Neural progenitor cell (in vitro differentiated cells): ENCODE measurements at regions not wholly inside any gene's neighbourhood (a gene's known extent, or its start where the extent isn't known, plus 50 kb on each side); places are given as distances from the start of the nearest gene placed in this dataset.

Source experiments
- DNase-seq: peaks from one replicate; pipeline ENCODE4 v3.0.0-alpha.2; 2016; ENCODE audit warnings: low spot score
- H2AFZ ChIP-seq: fragments of 200-600 bp; sonication (generic); replicated peaks from 2 replicates; pipeline ENCODE4 v1.6.1; 2016; ENCODE audit warnings: antibody characterized with exemption
- H3F3A ChIP-seq: fragments of 200-600 bp; sonication (generic); 2 replicates; pipeline ENCODE4 v1.6.1; 2016; ENCODE audit warnings: antibody characterized with exemption, low read depth
- H3K27ac ChIP-seq: fragments of 200-600 bp; sonication (generic); 2 replicates; pipeline ENCODE4 v1.5.1; 2016; ENCODE audit warnings: mild to moderate bottlenecking
- H3K27me3 ChIP-seq: fragments of 200-600 bp; sonication (generic); 2 replicates; pipeline ENCODE4 v1.6.1; 2016; ENCODE audit warnings: mild to moderate bottlenecking, moderate library complexity
- H3K36me3 ChIP-seq: fragments of 200-600 bp; sonication (generic); 2 replicates; pipeline ENCODE4 v1.5.1; 2016
- H3K4me1 ChIP-seq: fragments of 200-600 bp; sonication (generic); 2 replicates; pipeline ENCODE4 v1.6.1; 2016; ENCODE audit warnings: mixed run types
- H3K4me2 ChIP-seq: fragments of 200-600 bp; sonication (generic); 2 replicates; pipeline ENCODE4 v1.6.1; 2016
- H3K4me3 ChIP-seq: fragments of 200-600 bp; sonication (generic); 2 replicates; pipeline ENCODE4 v1.5.1; 2016
- H3K79me2 ChIP-seq: fragments of 200-600 bp; sonication (generic); 2 replicates; pipeline ENCODE4 v1.6.1; 2016; ENCODE audit warnings: low read depth
- H3K9ac ChIP-seq: fragments of 200-600 bp; sonication (generic); 2 replicates; pipeline ENCODE4 v1.6.1; 2016
- H3K9me3 ChIP-seq: fragments of 200-600 bp; sonication (generic); 2 replicates; pipeline ENCODE4 v1.5.1; 2016; ENCODE audit warnings: low read depth
- H4K20me1 ChIP-seq: fragments of 200-600 bp; sonication (generic); 2 replicates; pipeline ENCODE4 v1.6.1; 2016; ENCODE audit warnings: low read depth
- H3K27ac Mint-ChIP-seq: 3 replicates; pipeline ENCODE4 v1.8.0; 2021; ENCODE audit warnings: mixed read lengths
- H3K27me3 Mint-ChIP-seq: 2 replicates; pipeline ENCODE4 v1.8.0; 2022; ENCODE audit warnings: low read depth, mild to moderate bottlenecking, inconsistent platforms, moderate library complexity, mixed read lengths; ENCODE audit not compliant: insufficient read depth
- H3K36me3 Mint-ChIP-seq: 3 replicates; pipeline ENCODE4 v1.8.0; 2021; ENCODE audit warnings: mixed read lengths
- H3K4me1 Mint-ChIP-seq: 3 replicates; pipeline ENCODE4 v1.8.0; 2021; ENCODE audit warnings: mixed read lengths
- H3K4me3 Mint-ChIP-seq: 3 replicates; pipeline ENCODE4 v1.8.0; 2021; ENCODE audit warnings: mild to moderate bottlenecking, moderate library complexity, mixed read lengths
- H3K9me3 Mint-ChIP-seq: 3 replicates; pipeline ENCODE4 v1.8.0; 2020; ENCODE audit warnings: mixed read lengths
- CTCF ChIP-seq: fragments of 200-600 bp; sonication (generic); IDR thresholded peaks from 2 replicates; pipeline ENCODE4 v1.5.1; 2017; ENCODE audit warnings: antibody characterized with exemption, mild to moderate bottlenecking
- EZH2 ChIP-seq: fragments of 200-600 bp; sonication (generic); IDR thresholded peaks from 2 replicates; pipeline ENCODE4 v1.6.1; 2017; ENCODE audit warnings: antibody characterized with exemption, mild to moderate bottlenecking, moderate library complexity
- EZH2phosphoT487 ChIP-seq: fragments of 200-600 bp; sonication (generic); IDR thresholded peaks from 2 replicates; pipeline ENCODE4 v1.6.1; 2017; ENCODE audit warnings: antibody characterized with exemption

- H3K79me2 ChIP-seq: no peaks in the 10 kb centered on the region
- Mint-ChIP-seq H3K27ac (no peak overlapping the region), H3K4me1 (no peaks in the 10 kb centered on the region), H3K9me3 (peaks cover 3% of the 10 kb centered on the region), H3K36me3 (no peaks in the 10 kb centered on the region), H3K4me3 (no peak overlapping the region), H3K27me3 (peaks cover 8% of the 10 kb centered on the region)
- H4K20me1 ChIP-seq: no peaks in the 10 kb centered on the region
- H3K9me3 ChIP-seq: no peaks in the 10 kb centered on the region
- no peak overlapping the region for H3K27ac ChIP-seq
- no peaks in the 10 kb centered on the region for H3K4me1 ChIP-seq
- no peaks in the 10 kb centered on the region for H3K36me3 ChIP-seq
- no peak for DNase-seq
- H3K4me3 ChIP-seq: no peak overlapping the region
- H3K9ac ChIP-seq: no peak overlapping the region
- no peaks in the 10 kb centered on the region for H3K27me3 ChIP-seq
- TF ChIP-seq CTCF (no peak), EZH2 (no peak), EZH2phosphoT487 (no peak)
- H3F3A ChIP-seq: peaks cover 6% of the 10 kb centered on the region
- H2AFZ ChIP-seq: no peak overlapping the region
- H3K4me2 ChIP-seq: no peak overlapping the region
Measured at GRCh38 chr7:155956977-155957376, 144.7 kb upstream of the SHH start.

GRCh38 chr7:155955367-155955635, 143.0 kb upstream of the SHH start:
- no peak overlapping the region for H3K4me3 ChIP-seq
- H3K27me3 ChIP-seq: no peaks in the 10 kb centered on the region
- no peaks in the 10 kb centered on the region for H4K20me1 ChIP-seq
- Mint-ChIP-seq H3K27ac (no peak overlapping the region), H3K27me3 (peaks cover 8% of the 10 kb centered on the region), H3K36me3 (no peaks in the 10 kb centered on the region), H3K4me1 (no peaks in the 10 kb centered on the region), H3K9me3 (peaks cover 3% of the 10 kb centered on the region), H3K4me3 (no peak overlapping the region)
- H3K9me3 ChIP-seq: no peaks in the 10 kb centered on the region
- no peaks in the 10 kb centered on the region for H3K79me2 ChIP-seq
- H3K9ac ChIP-seq: no peak overlapping the region
- no peak overlapping the region for H2AFZ ChIP-seq
- no peaks in the 10 kb centered on the region for H3K36me3 ChIP-seq
- H3K4me2 ChIP-seq: no peak overlapping the region
- H3F3A ChIP-seq: peaks cover 6% of the 10 kb centered on the region
- no peaks in the 10 kb centered on the region for H3K4me1 ChIP-seq
- DNase-seq: no peak
- no peak for TF ChIP-seq CTCF
- TF ChIP-seq EZH2: no peak
- no peak for TF ChIP-seq EZH2phosphoT487
- H3K27ac ChIP-seq: no peak overlapping the region

GRCh38 chr7:155954550-155955366, 142.5 kb upstream of the SHH start:
- DNase-seq: no peak
- Mint-ChIP-seq H3K4me1 (no peaks in the 10 kb centered on the region), H3K27ac (no peak overlapping the region), H3K27me3 (peaks cover 6% of the 10 kb centered on the region), H3K36me3 (no peaks in the 10 kb centered on the region), H3K9me3 (peaks cover 3% of the 10 kb centered on the region), H3K4me3 (no peak overlapping the region)
- TF ChIP-seq CTCF: no peak
- TF ChIP-seq EZH2: no peak
- no peak for TF ChIP-seq EZH2phosphoT487
- no peak overlapping the region for H3K9ac ChIP-seq
- H3F3A ChIP-seq: peaks cover 6% of the 10 kb centered on the region
- H3K27ac ChIP-seq: no peak overlapping the region
- no peaks in the 10 kb centered on the region for H3K4me1 ChIP-seq
- no peak overlapping the region for H3K4me3 ChIP-seq
- no peaks in the 10 kb centered on the region for H3K36me3 ChIP-seq
- H3K27me3 ChIP-seq: no peaks in the 10 kb centered on the region
- H3K79me2 ChIP-seq: no peaks in the 10 kb centered on the region
- H4K20me1 ChIP-seq: no peaks in the 10 kb centered on the region
- no peak overlapping the region for H3K4me2 ChIP-seq
- no peaks in the 10 kb centered on the region for H3K9me3 ChIP-seq
- H2AFZ ChIP-seq: no peak overlapping the region
